ENCODE measurements at regions not wholly inside any gene's neighbourhood (a gene's known extent, or its start where the extent isn't known, plus 50 kb on each side); places are given as distances from the start of the nearest gene placed in this dataset.

DNA sequence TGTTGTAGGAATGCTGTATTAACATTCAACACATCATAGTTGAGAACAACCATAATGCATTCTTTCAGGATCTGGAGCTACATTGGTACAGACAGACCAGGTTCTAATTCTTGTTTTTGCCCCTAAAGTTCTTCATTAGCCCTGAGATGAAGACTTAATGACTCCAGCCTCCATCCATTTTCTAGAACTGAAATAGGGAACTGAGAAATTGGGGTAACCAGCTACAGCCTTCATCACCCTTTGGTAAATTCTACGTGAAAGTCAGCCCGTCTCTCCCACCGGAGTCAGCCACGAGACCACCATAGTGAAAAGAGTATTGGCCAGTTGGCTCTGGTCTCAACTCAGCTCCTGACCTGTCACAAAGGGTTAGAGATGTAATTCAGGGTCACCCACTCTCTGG lies 164.0 kb downstream of the NUAK1 start:
- no peak for DNase-seq

GRCh38 chr12:105975351-105975750 lies 163.4 kb downstream of the NUAK1 start:
- no peak for DNase-seq

DNA sequence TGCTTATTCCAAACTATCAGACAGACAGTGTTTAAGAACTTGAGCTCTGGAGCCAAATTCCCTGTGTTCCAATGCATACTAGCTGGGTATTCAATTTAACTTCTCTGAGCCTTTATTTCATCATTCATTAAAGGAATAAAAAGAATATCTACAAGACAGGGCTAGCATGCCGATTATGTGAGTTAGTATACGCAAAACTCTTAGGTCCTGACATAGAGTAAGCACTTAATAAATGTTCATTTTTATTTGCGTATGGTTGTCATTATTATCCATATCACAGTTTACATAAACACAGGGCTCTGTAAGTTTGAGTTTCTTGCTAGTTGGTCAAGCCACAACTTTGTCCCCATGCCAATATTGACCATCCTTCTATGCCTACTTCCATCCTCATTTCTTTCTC lies 161.5 kb downstream of the NUAK1 start:
- no peak for DNase-seq

DNA sequence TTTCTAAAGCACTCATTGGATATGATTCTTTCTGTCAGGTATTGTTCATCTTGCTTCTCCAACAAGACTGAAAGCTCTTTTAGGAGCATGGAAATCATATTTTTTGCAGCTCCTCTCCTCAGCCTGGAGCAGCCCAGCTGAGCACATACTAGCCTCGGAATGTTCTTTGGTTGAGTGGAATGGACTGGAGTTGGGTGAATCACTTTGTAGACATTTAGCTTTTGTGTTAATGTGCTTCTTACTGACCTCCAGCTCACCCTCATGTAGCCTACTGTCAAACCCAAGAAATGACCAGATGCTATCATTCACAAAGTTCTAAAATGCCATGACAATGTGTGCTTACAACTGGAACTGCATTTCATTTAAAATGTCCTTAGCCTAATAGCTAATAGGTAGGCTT lies 161.1 kb downstream of the NUAK1 start:
- no peak for DNase-seq

DNA sequence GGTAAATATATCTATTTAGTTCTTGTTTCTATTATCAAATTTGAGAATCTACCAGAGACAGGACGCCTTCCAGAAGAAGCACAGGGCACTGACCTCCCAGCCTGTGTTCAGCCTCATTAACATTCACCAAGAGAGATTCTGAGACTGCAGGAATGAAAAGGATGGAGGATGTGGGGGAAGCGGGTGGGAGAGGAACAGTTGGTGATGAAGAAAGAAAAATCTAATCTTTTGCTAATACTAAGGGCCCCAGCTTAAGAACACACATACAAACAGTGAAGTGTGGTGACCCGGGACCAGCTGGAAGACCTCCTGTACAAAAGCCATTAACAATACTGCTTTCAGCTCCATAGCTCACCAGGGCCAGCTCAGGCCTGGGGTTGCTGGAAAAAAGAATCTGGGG lies 160.5 kb downstream of the NUAK1 start:
- no peak for DNase-seq

DNA sequence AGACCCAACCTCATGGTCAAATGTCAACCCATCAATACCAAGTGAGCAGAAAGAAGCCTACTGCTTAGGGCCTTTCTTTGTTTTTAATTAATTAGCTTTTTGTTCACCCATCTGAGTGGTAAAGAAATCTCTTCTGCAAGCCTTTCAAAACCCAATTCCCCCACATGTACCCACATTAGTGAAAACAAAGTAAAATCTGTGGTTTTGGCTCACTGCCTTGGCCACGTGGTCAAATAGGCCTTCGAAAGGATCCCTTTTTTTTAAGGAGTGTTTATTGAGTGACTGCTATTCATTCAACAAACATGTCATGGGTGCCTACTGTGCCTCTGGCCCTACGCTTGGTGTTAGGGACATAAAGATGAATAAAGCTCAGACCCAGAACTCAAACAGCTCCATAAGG lies 160.1 kb downstream of the NUAK1 start:
- no peak for DNase-seq

- peak; percentile 6 for DNase-seq
Observed at GRCh38 chr12:105980085-105980484, 158.7 kb downstream of the NUAK1 start.

GRCh38 chr12:105980533-105980932 lies 158.2 kb downstream of the NUAK1 start:
- no peak for DNase-seq

GRCh38 chr12:105982022-105982421 lies 156.7 kb downstream of the NUAK1 start:
- DNase-seq: no peak

DNA sequence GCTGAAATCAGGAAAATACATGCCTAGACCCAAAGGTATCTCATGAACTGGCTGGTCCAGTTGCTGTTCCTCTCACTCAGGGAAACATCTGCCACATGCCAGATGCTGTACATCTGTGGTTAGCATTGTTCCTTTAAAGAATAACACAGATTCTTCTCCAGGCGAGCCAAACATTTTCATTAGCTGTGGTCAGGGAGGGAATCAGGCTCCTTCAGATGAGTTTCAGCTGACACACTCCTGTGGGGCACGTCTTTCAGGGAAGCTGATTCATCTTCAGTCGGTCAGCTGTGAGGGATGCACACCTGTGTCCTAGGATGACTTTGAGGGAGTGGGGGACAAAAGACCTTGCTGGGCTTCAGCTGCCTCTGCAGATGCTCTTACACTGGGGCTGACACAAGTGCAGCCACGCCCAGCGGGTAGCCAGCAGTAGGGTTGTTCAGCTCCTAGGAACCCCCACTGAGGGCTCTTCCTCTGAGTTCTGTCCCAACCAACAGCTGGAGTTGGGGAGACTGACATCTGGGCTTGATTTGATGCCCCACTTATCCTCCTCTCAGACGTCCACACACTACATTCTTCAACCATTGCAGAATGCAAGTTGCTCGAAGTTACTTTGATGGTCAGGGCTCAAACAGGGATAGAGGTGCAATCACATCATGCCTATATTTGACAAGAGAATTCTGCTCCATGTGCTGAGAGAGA lies 155.0 kb downstream of the NUAK1 start:
- no peak for DNase-seq

DNA sequence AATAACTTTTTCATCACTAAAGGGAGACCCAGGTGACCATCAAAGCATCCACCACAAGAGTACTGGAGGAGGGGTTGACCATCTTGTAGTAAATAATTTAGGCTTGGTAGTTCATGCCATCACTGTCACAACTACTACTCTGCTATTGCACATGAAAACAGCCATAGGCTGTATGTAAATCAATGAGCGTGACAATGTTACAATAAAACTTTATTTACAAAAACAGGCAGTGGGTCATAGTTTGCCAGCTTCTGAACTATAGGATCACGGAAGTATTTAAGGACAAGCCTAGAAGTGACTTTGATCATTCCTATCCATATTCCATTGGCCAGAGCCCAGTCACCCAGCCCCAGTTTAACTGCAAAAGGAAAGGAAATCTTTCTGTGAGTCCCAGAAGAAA lies 153.4 kb downstream of the NUAK1 start:
- no peak for DNase-seq

GRCh38 chr12:105986779-105987684 lies 151.7 kb downstream of the NUAK1 start:
- no peak for DNase-seq

- DNase-seq: no peak
Observed at GRCh38 chr12:105987685-105988035, 151.1 kb downstream of the NUAK1 start.

- DNase-seq: no peak
Observed at GRCh38 chr12:105992849-105993740, 145.7 kb downstream of the NUAK1 start.

- DNase-seq: no peak
Observed at GRCh38 chr12:105993766-105994555, 144.8 kb downstream of the NUAK1 start.

- no peak for DNase-seq
Observed at GRCh38 chr12:105995961-105996431, 142.8 kb downstream of the NUAK1 start.

DNA sequence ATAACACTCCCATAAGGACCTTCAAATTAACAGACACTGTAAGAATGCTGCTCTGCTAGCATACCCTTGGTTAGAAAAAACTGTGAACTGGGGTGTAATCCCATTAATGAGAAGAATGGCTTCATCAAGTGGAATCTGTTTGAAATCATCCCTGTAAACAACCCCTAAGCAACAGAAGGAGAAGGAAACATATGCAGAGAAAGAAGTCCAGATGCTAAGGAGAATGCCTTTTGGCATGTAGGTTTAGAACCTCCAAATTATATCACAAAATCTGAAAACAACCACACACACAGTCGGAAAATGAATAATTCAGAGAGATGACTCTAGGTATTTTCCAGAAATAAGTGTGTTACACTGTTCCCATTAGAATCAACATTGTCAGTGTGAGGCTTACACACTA lies 140.2 kb downstream of the NUAK1 start:
- DNase-seq: no peak

DNA sequence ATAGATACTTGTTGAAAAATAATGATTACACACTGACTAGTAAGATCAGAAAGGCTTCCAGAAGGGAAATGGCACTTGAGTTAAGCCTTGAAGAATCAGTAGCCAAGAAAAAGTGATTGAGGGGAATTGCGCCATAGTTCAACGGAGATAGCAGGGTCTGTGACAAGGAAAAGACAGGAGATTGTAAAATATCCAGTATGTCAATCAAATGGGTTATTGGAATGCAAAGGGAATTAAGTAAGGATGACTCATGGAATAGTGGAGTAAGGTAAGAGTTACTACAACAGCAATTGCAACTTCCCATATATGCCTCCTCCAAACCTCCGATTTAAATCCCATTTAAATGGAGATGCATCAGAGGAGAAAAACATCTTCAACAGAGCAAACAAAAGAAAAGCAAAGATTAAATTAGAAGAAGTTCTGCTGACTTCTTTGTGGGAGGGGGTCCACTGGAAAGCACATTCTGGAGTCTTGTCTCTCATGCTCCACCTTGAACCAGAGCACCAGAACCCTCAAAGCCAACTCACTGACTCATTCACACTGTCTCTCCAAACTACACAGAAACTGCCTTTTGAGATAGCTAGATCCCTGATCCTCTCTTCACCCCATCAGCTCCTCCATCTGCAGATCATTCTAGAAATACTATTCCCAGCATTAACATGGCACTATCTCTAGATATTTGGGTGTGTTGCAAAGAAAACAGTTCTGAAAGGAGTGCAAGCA lies 138.2 kb downstream of the NUAK1 start:
- DNase-seq: no peak

DNA sequence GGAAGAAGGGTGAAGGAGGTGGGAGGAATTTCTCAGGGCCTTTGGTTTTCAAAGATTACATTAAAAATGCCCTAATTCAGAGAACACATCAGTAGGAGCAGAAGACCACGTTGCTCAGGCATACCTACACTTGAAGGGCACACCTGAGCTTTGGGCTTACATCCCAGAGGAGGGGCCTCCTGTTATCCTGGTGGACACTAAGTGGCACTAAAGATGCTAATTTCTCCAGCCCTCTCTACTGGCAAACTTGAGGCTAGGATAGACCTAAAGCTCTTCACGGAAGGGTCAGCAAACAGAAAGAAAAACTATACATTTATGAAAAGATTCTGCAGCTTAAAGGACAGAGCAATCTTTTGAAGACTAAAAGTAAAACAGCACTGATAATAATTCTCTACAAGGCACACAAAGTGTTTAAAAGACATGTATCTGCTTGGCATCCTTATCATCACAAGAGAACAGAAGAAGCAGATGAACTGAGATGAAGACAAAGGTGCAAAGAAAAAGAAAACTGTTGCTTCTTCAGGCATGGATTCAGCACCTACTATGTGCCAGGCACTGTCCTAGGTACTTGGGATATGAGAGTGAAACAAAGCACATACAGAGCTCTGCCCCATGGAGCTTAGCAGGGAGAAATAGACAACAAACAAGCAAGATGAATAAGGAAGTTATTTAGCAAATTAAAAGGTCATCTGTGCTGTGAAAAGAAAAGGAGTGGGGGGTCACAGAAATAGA lies 137.5 kb downstream of the NUAK1 start:
- DNase-seq: no peak

GRCh38 chr12:106001837-106002218 lies 136.9 kb downstream of the NUAK1 start:
- no peak for DNase-seq

DNA sequence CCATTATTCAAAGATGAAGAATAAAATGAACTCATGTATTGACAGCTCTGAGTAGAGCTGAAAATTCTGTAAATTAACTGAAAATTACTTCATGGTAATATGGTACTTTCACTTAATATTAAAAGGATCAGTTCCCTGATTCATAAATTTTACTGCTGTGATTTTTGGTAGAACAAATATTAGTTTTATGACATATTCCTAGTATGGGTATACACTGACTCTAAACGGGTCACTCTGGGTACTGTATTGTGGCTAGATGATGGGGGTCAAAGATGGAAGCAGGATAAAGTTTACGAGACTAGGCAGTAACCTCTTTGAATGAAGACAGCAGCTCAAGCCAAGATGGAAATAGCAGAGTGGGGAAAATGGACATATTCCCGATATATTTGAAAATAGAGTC lies 135.5 kb downstream of the NUAK1 start:
- no peak for DNase-seq
